ENCODE measurements at regions not wholly inside any gene's neighbourhood (a gene's known extent, or its start where the extent isn't known, plus 50 kb on each side); places are given as distances from the start of the nearest gene placed in this dataset.

GRCh38 chr10:57142925-57143576, 782.0 kb upstream of the ZWINT start:
- no peak for TF ChIP-seq ZFX (IDR thresholded peaks at IDR 0.05; ENCODE audit: borderline replicate concordance)
- TF ChIP-seq CTCF (IDR thresholded peaks at IDR 0.05) = no peak
- H3K27ac ChIP-seq = no peak overlapping the region

- TF ChIP-seq CTCF (IDR thresholded peaks at IDR 0.05) (no peak), ZFX (IDR thresholded peaks at IDR 0.05; ENCODE audit: borderline replicate concordance) (no peak)
- H3K27ac ChIP-seq = no peak overlapping the region
These were observed 780.6 kb upstream of the ZWINT start for GRCh38 chr10:57141708-57142107.

- H3K27ac ChIP-seq = no peak overlapping the region
- TF ChIP-seq ZFX (IDR thresholded peaks at IDR 0.05; ENCODE audit: borderline replicate concordance) (no peak), CTCF (IDR thresholded peaks at IDR 0.05) (no peak)
These were observed 758.6 kb upstream of the ZWINT start for GRCh38 chr10:57119684-57120083.

GRCh38 chr10:57113545-57113944, 752.5 kb upstream of the ZWINT start:
- H3K27ac ChIP-seq = no peak overlapping the region
- TF ChIP-seq CTCF (IDR thresholded peaks at IDR 0.05) (no peak), ZFX (IDR thresholded peaks at IDR 0.05; ENCODE audit: borderline replicate concordance) (no peak)

- TF ChIP-seq CTCF (IDR thresholded peaks at IDR 0.05) (no peak), ZFX (IDR thresholded peaks at IDR 0.05; ENCODE audit: borderline replicate concordance) (no peak)
- no peak overlapping the region for H3K27ac ChIP-seq
These were observed 741.2 kb upstream of the ZWINT start for GRCh38 chr10:57102236-57102635.

GRCh38 chr10:57098146-57098545, 737.1 kb upstream of the ZWINT start:
- TF ChIP-seq ZFX (IDR thresholded peaks at IDR 0.05; ENCODE audit: borderline replicate concordance) = no peak
- TF ChIP-seq CTCF (IDR thresholded peaks at IDR 0.05) = no peak
- H3K27ac ChIP-seq = no peak overlapping the region

- H3K27ac ChIP-seq = no peak overlapping the region
- no peak for TF ChIP-seq CTCF (IDR thresholded peaks at IDR 0.05)
- no peak for TF ChIP-seq ZFX (IDR thresholded peaks at IDR 0.05; ENCODE audit: borderline replicate concordance)
These were observed 735.0 kb upstream of the ZWINT start for GRCh38 chr10:57096044-57096443.

All from 22Rv1 (cell line).